ENCODE measurements at regions not wholly inside any gene's neighbourhood (a gene's known extent, or its start where the extent isn't known, plus 50 kb on each side); places are given as distances from the start of the nearest gene placed in this dataset.

GRCh38 chr14:42198010-42198409 is 591.3 kb downstream of the LRFN5 start:
- TF ChIP-seq CTCF (conservative IDR thresholded peaks at IDR 0.05; ENCODE audit: low read depth, low read length) (no peak), EZH2 (IDR thresholded peaks at IDR 0.05; ENCODE audit: borderline replicate concordance, low read depth, low read length, poor library complexity, severe bottlenecking) (no peak)
